Mucosa of descending colon (tissue), 3 donors: ENCODE measurements at regions not wholly inside any gene's neighbourhood (a gene's known extent, or its start where the extent isn't known, plus 50 kb on each side); places are given as distances from the start of the nearest gene placed in this dataset.

Source experiments
- ATAC-seq: fragments of 200-7000 bp; cut with Tn5 transposase; one replicate; pipeline ENCODE4 v1.9.1; 2020; ENCODE audit warnings: mild to moderate bottlenecking, moderate library complexity
- DNase-seq, 3 donors: peaks; one replicate each; pipeline ENCODE4 v3.0.0-alpha.2; 2020
- H3K36me3 ChIP-seq: fragments of 200-600 bp; one replicate; pipeline ENCODE4 v1.8.0; 2021; ENCODE audit warnings: low read depth, mild to moderate bottlenecking
- H3K4me1 ChIP-seq: fragments of 200-600 bp; one replicate; pipeline ENCODE4 v1.8.0; 2021; ENCODE audit warnings: low read depth, mild to moderate bottlenecking
- H3K4me3 ChIP-seq: fragments of 200-600 bp; one replicate; pipeline ENCODE4 v1.8.0; 2021; ENCODE audit warnings: mild to moderate bottlenecking
- H3K9me3 ChIP-seq: fragments of 200-600 bp; one replicate; pipeline ENCODE4 v1.8.0; 2021; ENCODE audit warnings: mild to moderate bottlenecking
- intact Hi-C, 2 donors: fragments of 100-400 bp; cut with DNase I in 1 of 2; cut with micrococcal nuclease in 1 of 2; formaldehyde crosslinking; loops; one replicate each; pipeline versions ENCODE4 v1.11.0 to v1.11.1; 2022; cut with DNase I, micrococcal nuclease
- TF ChIP-seq, protein P1 (sequence below): fragments of 200-600 bp; IDR thresholded peaks from one replicate; pipeline ENCODE4 v1.8.0; 2022; ENCODE audit warnings: antibody characterized with exemption, mild to moderate bottlenecking
- donor health status: DM: no; HTN: no; CAD: no; lungs with moderate emphysema.
- donor health status: DM: no; HTN: no; CAD: no.
- donor health status: DM: no; HTN: yes; CAD: no.

DNA sequence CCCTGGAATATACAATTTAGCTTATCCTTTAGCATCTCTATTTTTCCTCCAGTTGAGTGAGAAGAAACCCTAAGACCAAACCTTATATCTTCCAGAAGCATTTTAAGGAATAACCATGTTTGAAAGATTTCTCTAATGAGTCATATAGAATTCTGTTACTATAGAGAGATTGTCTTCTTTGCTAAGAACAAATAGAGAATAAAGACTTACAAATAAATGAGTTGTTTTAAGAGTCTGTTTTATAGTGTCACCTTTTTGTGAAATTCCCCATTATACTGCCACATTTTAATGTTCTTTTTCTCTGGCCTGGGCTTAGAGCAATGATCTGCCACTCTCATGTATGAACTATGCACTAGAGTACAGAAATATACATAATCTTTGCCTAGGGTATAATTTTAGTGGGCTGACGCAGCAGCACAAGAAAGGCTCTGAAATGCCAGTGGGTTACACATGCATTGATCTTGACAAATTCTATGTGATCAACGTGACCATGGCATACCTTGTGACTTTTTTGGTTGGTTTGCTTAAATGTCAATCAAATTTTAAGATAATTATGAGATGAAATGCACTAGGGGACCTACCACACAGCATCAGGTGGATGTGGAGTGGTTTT, 145.1 kb upstream of the MKLN1 start:
- Histone ChIP-seq H3K4me1 (no peaks in the 10 kb centered on the region), H3K4me3 (no peak overlapping the region), H3K36me3 (no peaks in the 10 kb centered on the region), H3K9me3 (no peaks in the 10 kb centered on the region)
- TF ChIP-seq, protein P1, sequence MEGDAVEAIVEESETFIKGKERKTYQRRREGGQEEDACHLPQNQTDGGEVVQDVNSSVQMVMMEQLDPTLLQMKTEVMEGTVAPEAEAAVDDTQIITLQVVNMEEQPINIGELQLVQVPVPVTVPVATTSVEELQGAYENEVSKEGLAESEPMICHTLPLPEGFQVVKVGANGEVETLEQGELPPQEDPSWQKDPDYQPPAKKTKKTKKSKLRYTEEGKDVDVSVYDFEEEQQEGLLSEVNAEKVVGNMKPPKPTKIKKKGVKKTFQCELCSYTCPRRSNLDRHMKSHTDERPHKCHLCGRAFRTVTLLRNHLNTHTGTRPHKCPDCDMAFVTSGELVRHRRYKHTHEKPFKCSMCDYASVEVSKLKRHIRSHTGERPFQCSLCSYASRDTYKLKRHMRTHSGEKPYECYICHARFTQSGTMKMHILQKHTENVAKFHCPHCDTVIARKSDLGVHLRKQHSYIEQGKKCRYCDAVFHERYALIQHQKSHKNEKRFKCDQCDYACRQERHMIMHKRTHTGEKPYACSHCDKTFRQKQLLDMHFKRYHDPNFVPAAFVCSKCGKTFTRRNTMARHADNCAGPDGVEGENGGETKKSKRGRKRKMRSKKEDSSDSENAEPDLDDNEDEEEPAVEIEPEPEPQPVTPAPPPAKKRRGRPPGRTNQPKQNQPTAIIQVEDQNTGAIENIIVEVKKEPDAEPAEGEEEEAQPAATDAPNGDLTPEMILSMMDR, result no peak
- intact Hi-C loops, result no loop called here
- DNase-seq (no peak), ATAC-seq (no peak)

DNA sequence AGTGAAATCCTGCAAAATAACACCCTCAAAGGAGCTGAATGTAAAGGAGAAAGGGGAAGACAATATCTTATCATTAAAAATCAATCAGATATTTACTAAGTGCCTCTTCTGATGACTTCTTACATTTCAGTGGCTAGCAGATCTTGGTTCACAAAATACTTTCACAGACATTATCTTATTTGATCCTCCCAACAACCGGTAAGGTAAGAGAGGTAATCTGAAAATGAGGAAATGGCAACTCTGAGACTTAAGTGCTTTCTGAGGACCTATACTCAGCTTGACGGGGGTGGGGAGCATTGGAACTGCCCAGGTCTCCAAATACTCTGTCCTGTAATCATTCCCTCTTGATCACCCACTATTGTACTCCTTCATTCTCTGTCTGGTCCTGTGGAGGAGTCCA, 144.6 kb upstream of the MKLN1 start:
- no peaks in the 10 kb centered on the region for H3K4me1 ChIP-seq
- intact Hi-C loops, result no loop called here
- TF ChIP-seq, protein P1, result no peak
- H3K36me3 ChIP-seq, result no peaks in the 10 kb centered on the region
- H3K4me3 ChIP-seq, result no peak overlapping the region
- DNase-seq, result no peak
- H3K9me3 ChIP-seq, result no peaks in the 10 kb centered on the region
- ATAC-seq, result no peak

DNA sequence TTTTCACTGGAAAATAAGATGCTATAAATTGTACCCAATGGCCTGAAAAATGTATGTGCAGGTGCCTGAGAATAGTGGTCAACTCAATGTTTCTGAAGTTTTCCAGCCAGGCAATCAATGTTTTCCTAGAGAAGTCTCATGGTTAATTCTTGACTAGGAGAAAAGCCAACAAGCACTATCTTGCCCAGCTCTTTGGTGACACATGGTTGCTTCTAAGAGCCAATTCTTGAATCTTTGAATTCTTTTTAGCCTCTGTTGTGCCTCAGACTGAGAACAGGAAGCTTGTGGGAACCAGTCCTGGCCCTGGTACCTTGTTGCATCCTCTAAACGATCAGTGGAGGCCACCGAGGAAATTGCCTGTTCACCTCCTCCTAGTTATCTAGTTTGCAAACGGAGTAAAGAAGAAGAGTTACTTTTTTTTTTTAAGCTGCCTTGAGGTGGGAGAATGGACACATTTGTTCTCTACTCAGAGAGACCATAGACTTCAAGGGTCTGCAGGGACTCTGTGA, 144.0 kb upstream of the MKLN1 start:
- Histone ChIP-seq H3K9me3 (no peaks in the 10 kb centered on the region), H3K4me3 (no peak overlapping the region), H3K36me3 (no peaks in the 10 kb centered on the region), H3K4me1 (no peaks in the 10 kb centered on the region)
- intact Hi-C loops, result no loop called here
- TF ChIP-seq, protein P1, result no peak
- ATAC-seq (peak; percentile 34), DNase-seq (peak in 1 of 3 donors; percentile 8)

DNA sequence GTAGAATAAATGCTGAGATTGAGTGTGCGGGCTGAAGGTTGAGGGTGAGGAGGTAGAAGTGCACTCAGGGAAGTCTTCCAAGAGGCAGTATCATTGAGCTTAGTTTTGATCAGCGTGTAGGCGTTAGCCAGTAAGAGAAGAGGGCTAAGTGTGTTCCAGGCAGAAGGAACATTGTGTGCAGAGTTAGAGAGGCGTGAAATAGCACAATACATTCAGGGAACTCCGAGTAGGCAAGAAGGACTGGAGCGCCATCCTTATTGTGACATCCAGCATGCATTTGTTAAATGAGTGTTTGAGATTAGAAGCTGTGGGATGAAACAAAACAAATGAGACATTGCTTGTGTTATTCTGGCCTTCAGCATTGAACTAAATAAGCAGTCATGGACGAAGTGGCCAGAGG, 140.9 kb upstream of the MKLN1 start:
- no peak for DNase-seq
- Histone ChIP-seq H3K9me3 (no peaks in the 10 kb centered on the region), H3K4me3 (no peak overlapping the region), H3K36me3 (no peaks in the 10 kb centered on the region), H3K4me1 (no peaks in the 10 kb centered on the region)
- no peak for ATAC-seq
- intact Hi-C loops, result no loop called here
- TF ChIP-seq, protein P1, result no peak

DNA sequence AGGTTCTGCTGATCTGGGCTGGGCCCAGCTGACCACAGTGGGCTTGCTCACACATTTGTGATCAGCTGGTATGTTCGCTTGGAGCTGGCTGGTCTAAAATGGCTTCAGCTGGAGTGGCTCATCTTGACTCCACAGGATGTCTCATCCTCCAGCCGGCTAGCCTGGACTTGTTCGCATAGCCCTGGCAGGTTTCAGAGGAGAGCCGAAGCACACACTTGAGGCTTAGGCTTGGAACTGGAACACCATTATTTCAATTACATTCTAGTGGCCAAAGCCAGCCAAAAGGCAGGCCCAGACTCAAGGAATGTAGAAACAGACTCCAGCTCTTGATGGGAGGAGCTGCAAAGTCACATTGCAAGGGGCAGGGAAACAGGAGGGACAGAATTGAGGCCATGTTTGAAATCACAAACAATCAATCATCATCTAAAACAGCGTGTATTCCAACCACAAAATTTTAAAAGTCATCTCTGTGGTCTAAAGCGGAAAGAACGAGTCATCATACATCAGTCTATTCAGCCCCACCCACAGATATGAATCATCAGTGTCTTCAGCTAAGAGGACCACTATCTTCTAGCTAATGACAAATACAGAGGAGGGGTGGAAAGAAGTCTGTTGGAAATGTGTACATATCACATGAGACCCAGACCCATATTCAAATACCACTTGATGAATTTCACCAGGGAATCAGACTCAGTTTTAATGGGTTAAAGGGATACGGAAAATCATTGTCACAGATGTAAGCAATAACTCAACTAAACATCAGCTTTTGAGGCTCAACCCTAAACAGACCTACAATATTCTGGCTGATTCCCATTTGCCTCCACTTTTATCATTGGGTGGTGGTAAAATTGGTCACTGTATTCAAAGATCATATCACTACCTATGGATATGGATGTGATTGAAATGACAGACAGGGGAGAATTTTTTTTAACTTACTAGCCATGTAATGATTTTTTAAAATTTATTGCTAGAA, 139.0 kb upstream of the MKLN1 start:
- peak; percentile 86 for ATAC-seq
- TF ChIP-seq, protein P1, result no peak
- H3K4me1 ChIP-seq, result no peaks in the 10 kb centered on the region
- intact Hi-C loops, result no loop called here
- H3K4me3 ChIP-seq, result no peak overlapping the region
- no peaks in the 10 kb centered on the region for H3K36me3 ChIP-seq
- DNase-seq, result peak in 1 of 3 donors; percentile 7
- H3K9me3 ChIP-seq, result no peaks in the 10 kb centered on the region
